NOMO-1 treated with DMSO at 0.1 percent for 48 hours (cell line): ENCODE measurements at regions not wholly inside any gene's neighbourhood (a gene's known extent, or its start where the extent isn't known, plus 50 kb on each side); places are given as distances from the start of the nearest gene placed in this dataset.

Experiments
- DNase-seq: peaks from one replicate; lab custom pipeline; 2025; ENCODE audit not compliant: unreplicated experiment; lab: John Stamatoyannopoulos, UW

- no peak for DNase-seq
Measured at GRCh38 chr9:19732441-19732951, 56.3 kb downstream of the SLC24A2 start.

- no peak for DNase-seq
Measured at GRCh38 chr9:19728101-19728500, 60.7 kb downstream of the SLC24A2 start.

DNA sequence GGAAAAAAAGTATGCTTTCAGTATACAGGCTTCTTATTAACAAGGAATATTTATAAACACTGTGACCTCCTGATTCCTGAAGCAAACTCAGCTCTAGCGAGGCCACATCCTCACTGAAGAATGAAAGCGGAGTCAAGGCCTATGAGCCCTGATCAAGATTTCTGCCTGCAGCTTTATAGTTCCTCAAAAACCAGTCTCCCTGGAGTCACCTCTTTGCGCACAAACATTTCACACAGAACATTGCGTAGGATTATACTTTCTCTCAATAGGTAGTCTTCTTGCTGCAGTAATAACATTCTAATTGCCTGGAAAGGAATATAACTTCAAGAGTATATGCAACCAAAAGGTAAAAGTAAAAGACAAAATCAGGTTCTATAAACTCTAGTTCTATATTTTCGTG lies 62.9 kb downstream of the SLC24A2 start:
- no peak for DNase-seq

DNA sequence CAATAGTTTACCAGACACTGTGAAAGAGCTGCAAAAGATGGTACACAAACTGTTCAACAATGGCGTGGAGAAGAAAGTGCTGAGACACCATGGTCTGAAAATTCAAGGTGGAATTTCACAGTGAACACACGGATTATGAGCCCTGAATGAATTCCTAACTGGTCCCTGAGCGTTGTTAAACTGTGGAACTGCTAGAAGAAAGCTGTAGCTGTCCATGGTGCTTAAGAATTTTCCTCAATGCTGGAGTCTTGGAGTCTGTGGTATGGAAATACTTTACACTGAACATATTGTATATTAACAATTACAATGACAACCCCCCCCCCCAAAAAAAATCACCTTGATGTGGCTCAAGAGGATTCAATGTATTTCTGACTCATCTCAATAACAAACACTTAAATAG lies 68.5 kb downstream of the SLC24A2 start:
- no peak for DNase-seq

DNA sequence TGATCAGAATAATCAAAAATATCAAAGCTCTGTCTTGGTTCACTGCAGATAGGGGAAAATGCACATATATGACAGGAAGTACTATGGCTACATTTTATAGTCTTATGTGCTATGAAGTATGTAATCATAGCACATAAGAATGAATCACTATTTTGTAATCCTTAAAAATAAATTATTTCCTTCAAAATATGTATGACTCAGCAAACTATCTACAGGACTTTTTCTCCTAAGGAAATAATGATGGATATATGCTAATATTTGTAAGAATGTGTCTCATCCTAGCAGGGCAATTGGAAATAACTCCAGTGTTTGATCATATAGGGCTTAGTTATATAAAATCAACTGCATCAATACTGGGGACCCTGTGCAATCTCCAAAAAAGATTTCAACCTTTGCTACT lies 85.1 kb downstream of the SLC24A2 start:
- DNase-seq: no peak

GRCh38 chr9:19701991-19702390 lies 86.8 kb downstream of the SLC24A2 start:
- no peak for DNase-seq

- DNase-seq: no peak
Measured at GRCh38 chr9:19701274-19701673, 87.6 kb downstream of the SLC24A2 start.

GRCh38 chr9:19700699-19701098 lies 88.1 kb downstream of the SLC24A2 start:
- no peak for DNase-seq

DNA sequence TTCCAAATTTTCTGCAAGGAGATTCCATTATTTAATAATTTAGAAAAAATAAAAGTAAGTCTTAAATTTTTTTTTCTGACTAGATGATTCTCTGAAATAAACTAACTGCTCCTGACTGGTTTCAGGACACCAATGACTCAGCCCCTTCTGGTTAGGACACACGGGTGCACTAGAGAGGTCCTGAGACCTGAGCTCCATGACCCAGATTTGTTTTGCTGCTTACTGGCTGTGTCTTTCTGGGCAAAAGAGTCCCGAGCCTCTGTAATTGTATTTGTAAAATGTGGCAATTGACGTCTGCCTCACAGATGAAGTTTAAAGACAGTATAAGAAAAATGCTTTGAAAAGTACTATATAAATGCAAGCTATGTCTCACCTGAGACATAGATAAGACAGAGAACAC lies 89.1 kb downstream of the SLC24A2 start:
- no peak for DNase-seq

GRCh38 chr9:19698960-19699359 lies 89.9 kb downstream of the SLC24A2 start:
- DNase-seq: no peak

DNA sequence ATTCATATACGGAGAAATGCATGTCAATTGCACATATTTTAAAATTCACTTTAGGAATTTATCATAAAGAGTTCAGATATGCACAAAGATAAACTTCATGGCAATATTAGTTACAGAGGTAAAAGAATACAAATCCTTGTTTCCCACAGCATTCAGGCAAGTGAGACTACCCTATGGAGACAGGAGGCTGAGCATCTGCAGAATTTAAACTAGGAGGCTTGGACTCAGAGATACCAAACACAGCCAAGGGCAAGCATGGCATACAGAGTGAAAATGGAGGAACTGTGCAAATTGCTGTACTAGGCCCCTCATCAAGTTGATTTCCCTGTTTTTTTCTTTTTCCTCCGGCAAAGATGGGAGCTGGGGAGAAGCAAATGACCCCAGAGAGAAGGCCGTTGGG lies 94.2 kb downstream of the SLC24A2 start:
- no peak for DNase-seq

DNA sequence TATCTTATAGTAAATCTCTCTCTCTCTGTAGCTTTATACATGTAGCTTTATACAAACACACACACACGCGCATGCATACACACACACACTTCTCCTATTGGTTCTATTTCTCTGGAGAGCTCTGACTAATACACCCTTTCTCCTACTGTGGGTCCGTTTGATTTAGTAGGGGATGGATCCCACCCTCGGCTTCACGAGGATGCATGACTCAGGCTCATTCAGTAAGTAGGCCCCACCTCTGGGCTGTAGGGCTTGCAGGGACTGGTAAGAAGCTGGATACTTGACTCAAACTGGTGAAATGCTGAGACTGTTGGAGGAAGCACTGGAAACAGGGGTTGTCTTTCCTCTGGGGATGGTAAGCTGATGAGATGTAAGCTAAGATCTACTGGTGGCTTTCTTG lies 98.7 kb downstream of the SLC24A2 start:
- DNase-seq: no peak

- no peak for DNase-seq
Measured at GRCh38 chr9:19689328-19690101, 99.3 kb downstream of the SLC24A2 start.

GRCh38 chr9:19683715-19684114 lies 105.1 kb downstream of the SLC24A2 start:
- no peak for DNase-seq

DNA sequence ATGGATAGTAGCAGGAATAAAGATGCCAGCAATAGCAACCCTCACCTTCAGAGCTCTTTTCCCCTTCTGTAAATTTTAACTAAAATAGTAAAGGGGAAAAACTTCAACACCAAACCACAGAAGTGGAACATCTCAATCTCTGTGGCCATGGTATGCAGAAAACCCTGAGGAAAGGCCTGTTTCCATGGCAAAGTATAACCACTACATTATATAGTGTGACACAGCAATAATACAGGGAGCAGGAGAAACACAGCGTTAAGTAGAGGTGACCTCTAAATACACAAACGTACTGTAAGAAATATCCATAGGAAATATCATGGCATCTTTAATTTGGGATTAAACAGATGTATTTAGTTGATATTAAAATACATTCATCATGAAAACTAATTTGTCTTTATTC lies 106.4 kb downstream of the SLC24A2 start:
- no peak for DNase-seq

GRCh38 chr9:19681846-19682245 lies 107.0 kb downstream of the SLC24A2 start:
- DNase-seq: no peak

GRCh38 chr9:19677924-19678323 lies 110.9 kb downstream of the SLC24A2 start:
- no peak for DNase-seq

GRCh38 chr9:19675492-19675891 lies 113.3 kb downstream of the SLC24A2 start:
- DNase-seq: no peak

DNA sequence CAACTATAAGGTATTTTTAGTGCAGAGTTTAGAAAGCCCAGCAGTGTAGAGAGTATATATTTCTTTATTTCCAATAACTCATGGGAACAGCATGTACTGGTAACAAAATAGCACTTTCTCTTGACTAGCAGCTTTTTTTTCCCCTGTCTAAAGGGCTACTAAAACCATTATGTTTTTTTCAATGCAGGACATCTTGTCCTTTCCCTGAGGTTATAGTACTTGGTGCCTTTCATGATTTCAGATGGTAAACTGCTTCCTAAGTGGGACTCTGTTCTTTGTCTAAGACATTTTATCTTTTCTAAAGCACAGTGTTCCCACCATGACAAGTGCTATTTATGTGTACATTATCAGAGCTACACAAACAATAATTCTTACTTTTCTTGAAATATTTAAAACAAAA lies 122.3 kb downstream of the SLC24A2 start:
- DNase-seq: no peak

DNA sequence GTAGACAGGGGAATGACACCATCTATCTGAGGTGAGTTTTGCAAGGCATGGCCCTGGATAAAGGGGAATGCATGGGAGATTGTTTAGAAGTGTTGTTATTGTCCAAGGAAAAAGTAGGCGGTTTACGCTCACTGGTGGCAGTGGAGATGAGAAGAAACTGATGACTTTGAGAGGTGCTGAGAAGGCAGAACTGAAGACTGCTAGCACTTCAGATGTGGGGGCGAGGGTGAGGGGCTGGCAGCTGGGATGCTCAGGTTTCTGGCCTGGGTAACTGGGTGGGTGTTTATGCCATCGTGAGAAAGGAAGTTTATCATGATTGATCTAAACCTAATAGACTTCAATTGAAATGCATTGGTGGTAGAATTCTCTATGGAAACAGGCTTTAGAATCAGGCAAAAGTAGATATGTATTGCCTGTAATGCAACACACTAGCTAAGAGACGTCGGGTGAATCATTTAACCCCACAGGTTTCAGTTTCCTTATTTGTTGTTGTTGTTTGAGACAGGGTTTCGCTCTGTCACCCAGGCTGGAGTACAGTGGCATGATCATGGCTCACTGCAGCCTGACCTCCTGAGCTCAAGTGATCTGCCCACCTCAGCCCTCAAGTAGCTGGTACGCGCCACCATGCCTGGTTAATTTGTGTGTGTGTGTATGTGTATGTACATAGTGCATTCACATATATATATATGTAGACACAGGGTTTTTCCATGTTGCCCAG lies 123.5 kb downstream of the SLC24A2 start:
- DNase-seq: no peak

DNA sequence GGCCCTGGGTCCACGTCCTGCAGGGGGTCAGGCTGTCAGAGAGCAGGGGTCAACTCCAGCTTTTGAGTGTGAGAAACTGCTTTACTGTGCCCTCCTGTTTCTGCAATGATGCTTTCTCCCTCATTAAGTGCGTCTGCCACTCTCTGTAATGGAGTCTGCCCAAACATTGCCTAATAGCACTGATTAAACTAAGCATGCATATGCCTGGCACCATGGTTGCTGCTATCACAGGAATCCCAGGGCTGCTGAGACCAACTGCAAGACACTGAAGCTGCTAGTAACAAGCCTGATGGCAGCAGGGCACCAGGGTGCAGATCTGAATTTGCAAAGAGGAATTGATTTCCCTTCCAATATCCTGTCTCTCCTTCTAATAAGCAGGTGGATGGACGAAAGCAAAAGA lies 125.3 kb downstream of the SLC24A2 start:
- no peak for DNase-seq

DNA sequence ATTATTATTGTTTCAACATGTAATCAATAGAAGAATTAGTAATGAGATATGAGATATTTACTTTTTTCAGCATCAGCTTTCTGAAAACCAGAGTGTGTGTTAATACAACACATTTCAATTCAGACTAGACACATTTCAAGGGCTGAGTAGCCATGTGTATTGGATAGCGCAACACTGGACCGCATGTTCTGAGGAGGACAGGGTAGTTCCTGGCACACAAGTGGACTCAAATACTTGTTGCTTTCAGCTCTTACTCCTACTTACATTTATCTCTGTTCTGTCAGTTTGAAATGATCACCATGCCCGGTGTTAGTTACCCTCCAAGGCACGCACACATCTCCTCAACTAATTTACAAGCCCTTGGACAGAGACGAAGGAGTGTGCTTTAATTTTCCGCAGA lies 126.6 kb downstream of the SLC24A2 start:
- DNase-seq: no peak
